ENCODE measurements at regions not wholly inside any gene's neighbourhood (a gene's known extent, or its start where the extent isn't known, plus 50 kb on each side); places are given as distances from the start of the nearest gene placed in this dataset.
"Not testable (repeated sequence)": the region's sequence is repeated elsewhere in the genome, so short reads cannot be mapped to it uniquely, and the experiment has no call there.

GRCh38 chr3:69609566-69609965, 129.7 kb upstream of the MITF start:
- not testable (repeated sequence) for H3K4me3 Mint-ChIP-seq; H3K27ac Mint-ChIP-seq; H3K27me3 Mint-ChIP-seq; H3K36me3 Mint-ChIP-seq; H3K4me1 Mint-ChIP-seq; DNase-seq (ENCODE audit: low spot score in 2 of 2); ATAC-seq (ENCODE audit: low read depth); H3K9me3 Mint-ChIP-seq

GRCh38 chr3:69607466-69608305, 131.6 kb upstream of the MITF start:
- Mint-ChIP-seq H3K27ac (no peak overlapping the region), H3K27me3 (no peaks in the 10 kb centered on the region), H3K36me3 (no peaks in the 10 kb centered on the region), H3K4me1 (no peaks in the 10 kb centered on the region), H3K4me3 (no peak overlapping the region), H3K9me3 (peaks cover 6% of the 10 kb centered on the region)
- ATAC-seq (ENCODE audit: low read depth) (no peak), DNase-seq (ENCODE audit: low spot score in 2 of 2) (no peak)

DNA sequence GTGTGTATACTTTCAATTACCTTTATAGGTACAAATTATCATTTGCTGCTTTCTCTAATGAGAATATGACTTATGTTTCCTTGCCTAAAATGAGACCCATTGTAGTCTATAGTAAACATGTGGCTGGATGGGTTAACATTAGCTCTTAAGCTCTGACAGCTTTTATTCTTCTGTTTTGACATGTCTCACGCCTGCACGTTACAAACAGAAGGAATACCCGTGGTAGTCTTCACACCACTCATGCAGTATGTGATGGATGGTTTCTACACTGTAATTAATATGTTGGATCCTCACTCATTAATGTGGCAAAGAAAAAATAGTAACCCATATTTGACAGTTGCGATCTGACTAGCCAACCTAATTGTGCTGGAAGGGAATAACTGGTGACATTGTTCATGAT, 133.4 kb upstream of the MITF start:
- no peaks in the 10 kb centered on the region for H3K4me1 Mint-ChIP-seq
- H3K4me3 Mint-ChIP-seq: no peak overlapping the region
- H3K27ac Mint-ChIP-seq: no peak overlapping the region
- no peaks in the 10 kb centered on the region for H3K36me3 Mint-ChIP-seq
- no peak for ATAC-seq (ENCODE audit: low read depth)
- peaks cover 6% of the 10 kb centered on the region for H3K9me3 Mint-ChIP-seq
- no peaks in the 10 kb centered on the region for H3K27me3 Mint-ChIP-seq
- DNase-seq (ENCODE audit: low spot score in 2 of 2): no peak

DNA sequence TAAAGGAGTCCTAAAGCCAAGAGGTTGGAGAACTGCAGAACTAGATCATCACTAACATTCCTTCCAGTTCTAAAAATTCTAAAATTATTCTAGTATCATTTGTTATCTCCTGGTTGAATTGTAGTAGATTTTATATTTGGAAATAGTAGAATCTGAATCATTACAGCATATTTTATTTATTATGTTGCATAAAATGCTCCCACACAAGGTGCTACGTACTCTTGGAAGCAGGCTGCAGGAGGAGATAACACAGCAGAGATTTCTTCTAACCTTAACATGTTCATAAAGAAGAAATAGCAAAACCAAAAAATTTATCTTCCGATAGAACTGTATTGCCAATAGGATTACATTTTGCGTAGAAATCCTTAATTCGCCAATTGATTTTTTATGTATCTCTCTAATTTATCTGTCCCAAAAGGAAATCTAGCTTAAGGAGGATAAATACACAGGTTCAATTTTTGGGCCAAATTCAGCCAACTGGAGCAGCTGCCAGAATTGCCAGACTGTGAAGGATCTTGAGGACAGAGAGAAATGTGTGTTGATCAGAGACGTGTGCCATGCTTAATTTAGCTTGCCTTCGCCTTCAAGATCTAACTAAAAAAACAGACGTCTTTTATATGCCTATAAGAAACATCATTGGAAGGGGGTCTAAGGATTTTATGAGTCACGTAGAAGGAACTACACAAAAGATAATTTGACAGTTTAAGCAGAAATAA, 134.4 kb upstream of the MITF start:
- no peaks in the 10 kb centered on the region for H3K36me3 Mint-ChIP-seq
- peaks cover 9% of the 10 kb centered on the region for H3K9me3 Mint-ChIP-seq
- no peaks in the 10 kb centered on the region for H3K4me1 Mint-ChIP-seq
- DNase-seq (ENCODE audit: low spot score in 2 of 2): no peak
- no peak for ATAC-seq (ENCODE audit: low read depth)
- H3K4me3 Mint-ChIP-seq: no peak overlapping the region
- H3K27me3 Mint-ChIP-seq: no peaks in the 10 kb centered on the region
- H3K27ac Mint-ChIP-seq: no peak overlapping the region

GRCh38 chr3:69602112-69602511, 137.2 kb upstream of the MITF start:
- ATAC-seq (ENCODE audit: low read depth): no peak
- H3K27ac Mint-ChIP-seq: no peak overlapping the region
- H3K4me3 Mint-ChIP-seq: no peak overlapping the region
- no peaks in the 10 kb centered on the region for H3K4me1 Mint-ChIP-seq
- DNase-seq (ENCODE audit: low spot score in 2 of 2): no peak
- H3K36me3 Mint-ChIP-seq: no peaks in the 10 kb centered on the region
- no peaks in the 10 kb centered on the region for H3K27me3 Mint-ChIP-seq
- peaks cover 3% of the 10 kb centered on the region for H3K9me3 Mint-ChIP-seq

GRCh38 chr3:69594286-69594685, 145.0 kb upstream of the MITF start:
- Mint-ChIP-seq H3K4me3 (no peak overlapping the region), H3K27ac (no peak overlapping the region), H3K9me3 (peaks cover 2% of the 10 kb centered on the region), H3K4me1 (no peaks in the 10 kb centered on the region), H3K27me3 (no peaks in the 10 kb centered on the region), H3K36me3 (no peaks in the 10 kb centered on the region)
- no peak for DNase-seq (ENCODE audit: low spot score in 2 of 2)
- no peak for ATAC-seq (ENCODE audit: low read depth)

DNA sequence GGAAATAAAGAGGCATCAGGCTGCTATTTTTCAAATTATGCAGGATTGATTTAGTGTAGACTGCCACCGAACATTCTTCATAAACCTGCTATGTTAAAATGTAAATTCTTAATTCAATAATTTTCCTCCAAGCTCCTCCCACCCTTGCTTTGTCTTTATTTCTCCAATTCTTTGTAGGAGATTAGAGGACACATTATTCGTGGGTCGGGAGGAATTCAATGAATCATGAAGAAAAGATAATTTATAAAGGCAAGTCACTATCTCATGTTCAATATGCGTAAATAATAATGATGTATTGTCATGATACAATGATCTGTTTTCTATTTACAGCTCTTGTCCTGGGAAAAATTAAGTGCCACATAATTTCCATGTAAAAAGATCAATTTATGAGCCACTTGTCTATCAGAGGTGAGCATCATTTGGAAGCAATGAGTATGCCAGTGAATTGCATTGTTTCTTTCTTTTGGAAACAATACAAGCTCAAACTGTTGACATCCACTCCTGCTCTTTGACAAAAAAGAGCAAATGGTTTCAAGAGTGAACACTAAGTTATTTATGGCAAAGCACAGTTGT, 148.0 kb upstream of the MITF start:
- no peak overlapping the region for H3K27ac Mint-ChIP-seq
- H3K36me3 Mint-ChIP-seq: no peaks in the 10 kb centered on the region
- peaks cover 13% of the 10 kb centered on the region for H3K9me3 Mint-ChIP-seq
- no peak for DNase-seq (ENCODE audit: low spot score in 2 of 2)
- H3K4me3 Mint-ChIP-seq: no peak overlapping the region
- ATAC-seq (ENCODE audit: low read depth): no peak
- H3K27me3 Mint-ChIP-seq: no peaks in the 10 kb centered on the region
- no peaks in the 10 kb centered on the region for H3K4me1 Mint-ChIP-seq

- Mint-ChIP-seq H3K9me3 (peaks cover 15% of the 10 kb centered on the region), H3K27me3 (no peaks in the 10 kb centered on the region), H3K27ac (no peak overlapping the region), H3K4me3 (no peak overlapping the region), H3K36me3 (no peaks in the 10 kb centered on the region), H3K4me1 (no peaks in the 10 kb centered on the region)
- DNase-seq (ENCODE audit: low spot score in 2 of 2) (no peak), ATAC-seq (ENCODE audit: low read depth) (no peak)
These were observed 149.2 kb upstream of the MITF start for GRCh38 chr3:69590111-69590510.

- Mint-ChIP-seq H3K27me3 (no peaks in the 10 kb centered on the region), H3K4me3 (no peak overlapping the region), H3K4me1 (no peaks in the 10 kb centered on the region), H3K9me3 (peaks cover 21% of the 10 kb centered on the region), H3K36me3 (no peaks in the 10 kb centered on the region), H3K27ac (no peak overlapping the region)
- DNase-seq (ENCODE audit: low spot score in 2 of 2): no peak
- ATAC-seq (ENCODE audit: low read depth): no peak
These were observed 151.1 kb upstream of the MITF start for GRCh38 chr3:69588170-69588569.

GRCh38 chr3:69585472-69585871, 153.8 kb upstream of the MITF start:
- ATAC-seq (ENCODE audit: low read depth): no peak
- no peak overlapping the region for H3K27ac Mint-ChIP-seq
- peaks cover 21% of the 10 kb centered on the region for H3K9me3 Mint-ChIP-seq
- DNase-seq (ENCODE audit: low spot score in 2 of 2): no peak
- H3K4me1 Mint-ChIP-seq: no peaks in the 10 kb centered on the region
- no peaks in the 10 kb centered on the region for H3K27me3 Mint-ChIP-seq
- H3K4me3 Mint-ChIP-seq: no peak overlapping the region
- no peaks in the 10 kb centered on the region for H3K36me3 Mint-ChIP-seq

GRCh38 chr3:69582044-69582443, 157.2 kb upstream of the MITF start:
- DNase-seq (ENCODE audit: low spot score in 2 of 2): no peak
- H3K36me3 Mint-ChIP-seq: no peaks in the 10 kb centered on the region
- no peak for ATAC-seq (ENCODE audit: low read depth)

DNA sequence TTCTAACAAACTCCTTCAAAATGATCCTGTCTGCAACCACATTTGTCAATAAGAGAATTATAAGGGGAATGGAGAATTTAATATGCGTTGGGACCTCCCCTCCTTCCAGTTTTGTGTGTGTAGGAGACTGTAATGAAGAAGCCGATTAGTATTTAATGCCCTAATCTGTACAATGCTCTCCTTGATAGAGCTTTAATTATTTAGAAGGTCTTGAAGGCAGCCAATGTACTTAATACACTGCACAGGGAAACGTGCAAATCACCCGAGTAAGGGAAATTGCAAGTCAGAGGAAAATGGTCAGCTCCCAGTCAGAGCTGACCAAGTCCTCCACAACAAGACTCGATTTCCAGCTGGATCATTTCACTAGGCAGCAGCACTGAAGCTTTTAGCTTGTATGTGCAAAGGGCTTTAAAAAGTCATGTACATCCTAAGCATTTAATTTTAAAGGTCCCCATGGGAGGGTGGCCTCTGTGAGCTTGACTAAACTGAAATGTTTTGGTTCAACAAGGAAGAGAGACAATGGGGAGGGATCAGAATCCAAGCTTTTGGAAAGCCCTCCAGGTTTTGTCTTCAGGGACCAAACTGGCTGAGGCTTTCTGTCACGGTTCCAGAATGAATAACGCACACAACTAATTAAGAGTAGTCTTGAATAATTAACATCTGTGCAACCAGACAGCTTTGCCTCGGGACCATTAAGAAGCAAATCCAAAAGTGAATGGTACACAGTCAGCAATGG, 159.8 kb upstream of the MITF start:
- no peak overlapping the region for H3K4me3 Mint-ChIP-seq
- DNase-seq (ENCODE audit: low spot score in 2 of 2) (no peak), ATAC-seq (ENCODE audit: low read depth) (no peak)
- H3K27me3 Mint-ChIP-seq: no peaks in the 10 kb centered on the region
- H3K4me1 Mint-ChIP-seq: no peaks in the 10 kb centered on the region
- no peaks in the 10 kb centered on the region for H3K36me3 Mint-ChIP-seq
- H3K9me3 Mint-ChIP-seq: peaks cover 3% of the 10 kb centered on the region
- no peak overlapping the region for H3K27ac Mint-ChIP-seq

More at GRCh38 chr3:69582044-69582443, 157.2 kb upstream of the MITF start:
- H3K9me3 Mint-ChIP-seq: peaks cover 16% of the 10 kb centered on the region
- H3K27me3 Mint-ChIP-seq: no peaks in the 10 kb centered on the region
- H3K4me3 Mint-ChIP-seq: no peak overlapping the region
- H3K27ac Mint-ChIP-seq: no peak overlapping the region
- H3K4me1 Mint-ChIP-seq: no peaks in the 10 kb centered on the region

DNA sequence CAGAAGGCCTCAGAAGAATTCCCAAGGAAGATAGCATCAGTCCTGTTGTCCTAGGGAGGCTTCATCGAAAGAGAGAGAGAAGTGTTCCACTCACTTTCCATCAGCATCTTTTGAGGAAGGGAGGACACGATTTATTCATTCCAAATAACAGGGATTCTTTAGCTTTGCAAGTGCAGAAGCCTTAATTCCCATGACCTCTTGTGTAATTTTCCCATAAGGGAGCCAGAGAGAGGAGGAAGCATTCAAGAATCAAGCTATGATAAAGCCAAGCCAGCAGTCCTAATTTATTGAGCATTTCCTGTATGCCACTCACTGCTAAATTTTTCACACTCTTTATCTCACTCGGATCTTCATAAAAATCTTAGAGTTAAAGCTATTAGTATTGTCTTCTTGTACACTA, 169.7 kb upstream of the MITF start:
- no peak overlapping the region for H3K27ac Mint-ChIP-seq
- H3K36me3 Mint-ChIP-seq: no peaks in the 10 kb centered on the region
- ATAC-seq (ENCODE audit: low read depth) (no peak), DNase-seq (ENCODE audit: low spot score in 2 of 2) (no peak)
- peaks cover 9% of the 10 kb centered on the region for H3K9me3 Mint-ChIP-seq
- H3K4me3 Mint-ChIP-seq: no peak overlapping the region
- no peaks in the 10 kb centered on the region for H3K4me1 Mint-ChIP-seq
- peaks cover 4% of the 10 kb centered on the region for H3K27me3 Mint-ChIP-seq

- no peaks in the 10 kb centered on the region for H3K36me3 Mint-ChIP-seq
- H3K4me1 Mint-ChIP-seq: no peaks in the 10 kb centered on the region
- H3K9me3 Mint-ChIP-seq: peaks cover 9% of the 10 kb centered on the region
- no peak overlapping the region for H3K27ac Mint-ChIP-seq
- ATAC-seq (ENCODE audit: low read depth): no peak
- DNase-seq (ENCODE audit: low spot score in 2 of 2): no peak
- no peak overlapping the region for H3K4me3 Mint-ChIP-seq
- peaks cover 4% of the 10 kb centered on the region for H3K27me3 Mint-ChIP-seq
These were observed 170.3 kb upstream of the MITF start for GRCh38 chr3:69568951-69569350.
